HG02571 (cell line): ENCODE measurements at regions not wholly inside any gene's neighbourhood (a gene's known extent, or its start where the extent isn't known, plus 50 kb on each side); places are given as distances from the start of the nearest gene placed in this dataset.

ENCODE experiments used
- ATAC-seq: cut with Tn5 transposase; IDR thresholded peaks from one replicate; pipeline ENCODE4 v1.9.1; 2021; ENCODE audit warnings: mild to moderate bottlenecking, moderate library complexity; ENCODE audit not compliant: unreplicated experiment

GRCh38 chr13:79749566-79749965, 268.6 kb downstream of the NDFIP2 start:
- no peak for ATAC-seq

- no peak for ATAC-seq
Measured at GRCh38 chr13:79745081-79745480, 264.1 kb downstream of the NDFIP2 start.

- no peak for ATAC-seq
Measured at GRCh38 chr13:79742923-79743322, 262.0 kb downstream of the NDFIP2 start.

- ATAC-seq, result no peak
Measured at GRCh38 chr13:79740991-79741390, 260.0 kb downstream of the NDFIP2 start.

GRCh38 chr13:79736356-79736755, 255.4 kb downstream of the NDFIP2 start:
- no peak for ATAC-seq

DNA sequence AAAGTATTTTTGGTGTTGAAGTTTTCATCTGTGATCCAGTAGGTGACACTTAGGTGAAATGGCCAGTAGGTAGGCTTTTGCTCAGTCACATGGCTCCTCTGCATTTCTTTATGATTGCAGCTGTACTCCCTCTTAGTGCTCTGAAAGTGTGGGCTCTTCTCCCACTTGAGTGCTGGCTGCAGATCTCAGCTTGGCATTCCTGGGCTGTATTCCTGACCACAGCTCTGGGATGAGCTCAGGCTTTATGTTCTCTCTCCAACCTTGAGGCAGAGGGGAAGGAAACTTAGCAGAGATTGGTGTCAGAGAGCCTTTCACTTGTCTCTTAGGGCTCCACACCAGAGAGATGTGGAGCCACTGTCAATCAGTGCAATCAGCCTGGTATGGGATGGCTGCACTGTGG, 254.3 kb downstream of the NDFIP2 start:
- ATAC-seq, result no peak

- ATAC-seq, result no peak
Measured at GRCh38 chr13:79727086-79727485, 246.1 kb downstream of the NDFIP2 start.

DNA sequence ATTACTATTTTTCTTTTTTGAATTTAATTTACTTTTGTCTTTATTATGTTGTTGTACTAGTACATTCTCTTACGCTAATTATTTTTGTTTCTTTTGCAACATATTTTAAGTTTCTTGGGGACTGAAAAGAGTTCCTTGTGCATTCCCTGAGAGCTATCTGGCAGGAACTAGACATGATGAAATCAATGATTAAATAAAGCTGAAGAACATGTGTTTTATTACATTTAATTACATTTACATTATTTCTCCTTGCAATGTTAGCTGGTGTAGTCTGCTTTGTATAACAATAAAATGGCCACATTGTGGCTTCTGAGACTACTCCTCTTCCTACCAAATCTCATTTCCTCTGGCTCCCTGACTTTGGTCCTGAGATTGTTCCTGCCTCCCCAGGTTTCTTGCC, 244.9 kb downstream of the NDFIP2 start:
- ATAC-seq, result no peak

DNA sequence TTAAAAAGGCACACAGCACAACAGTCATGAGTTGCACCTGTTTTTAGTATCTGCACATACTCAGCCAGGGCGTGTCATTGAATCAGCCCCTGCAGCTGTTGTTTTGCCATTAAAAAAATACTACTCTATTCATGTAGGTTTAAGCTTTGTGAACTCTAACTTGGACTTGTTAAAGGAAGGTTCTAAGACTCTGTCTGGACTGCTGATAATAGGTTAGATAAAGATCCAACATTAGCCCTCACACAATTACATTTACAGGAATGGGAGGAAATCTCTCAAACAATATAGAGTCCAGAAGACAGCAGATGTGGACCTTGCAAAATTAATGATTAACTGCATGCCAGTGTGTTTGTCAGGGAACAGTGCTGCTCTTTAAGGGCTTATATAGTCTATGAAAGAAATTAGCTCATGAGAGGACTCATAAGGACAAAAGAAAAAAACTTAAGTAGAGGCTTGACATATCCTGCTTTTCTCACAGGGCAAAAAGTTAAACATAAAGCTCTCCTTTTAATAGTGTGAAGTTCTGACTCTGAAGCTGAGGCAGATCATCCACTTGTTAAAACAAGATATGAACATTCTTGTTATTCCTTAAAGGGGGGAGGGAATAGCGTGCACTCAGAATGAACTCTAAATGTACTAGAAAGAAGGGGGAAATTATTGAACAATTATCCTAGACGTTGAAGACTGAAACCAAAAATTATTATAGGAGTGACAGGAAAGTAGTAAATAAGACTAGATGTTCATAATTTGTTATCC, 243.6 kb downstream of the NDFIP2 start:
- ATAC-seq, result no peak

DNA sequence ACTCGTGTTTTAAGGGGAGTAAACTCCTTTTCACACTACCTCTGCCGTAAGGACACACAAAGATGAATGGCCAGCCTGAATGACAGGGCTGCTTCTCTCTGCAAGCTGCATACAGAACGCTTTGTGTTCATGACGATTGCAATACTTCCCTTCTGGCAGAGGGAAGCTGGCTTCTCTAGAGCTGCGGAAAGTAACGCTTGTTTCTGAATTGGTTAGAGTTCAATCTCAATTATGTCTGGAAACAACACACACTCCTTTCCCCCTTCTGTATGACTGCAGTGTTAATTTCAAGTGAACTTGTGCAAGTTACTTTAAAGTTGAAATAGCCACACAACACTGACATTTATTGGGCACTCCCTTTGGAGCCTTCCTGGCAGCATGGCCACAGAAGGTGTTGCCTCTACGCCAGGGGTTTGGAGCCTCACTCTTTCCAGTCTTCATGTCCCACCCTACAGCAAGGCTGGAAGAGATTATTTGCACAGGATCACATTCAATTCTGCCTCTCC, 242.6 kb downstream of the NDFIP2 start:
- no peak for ATAC-seq

DNA sequence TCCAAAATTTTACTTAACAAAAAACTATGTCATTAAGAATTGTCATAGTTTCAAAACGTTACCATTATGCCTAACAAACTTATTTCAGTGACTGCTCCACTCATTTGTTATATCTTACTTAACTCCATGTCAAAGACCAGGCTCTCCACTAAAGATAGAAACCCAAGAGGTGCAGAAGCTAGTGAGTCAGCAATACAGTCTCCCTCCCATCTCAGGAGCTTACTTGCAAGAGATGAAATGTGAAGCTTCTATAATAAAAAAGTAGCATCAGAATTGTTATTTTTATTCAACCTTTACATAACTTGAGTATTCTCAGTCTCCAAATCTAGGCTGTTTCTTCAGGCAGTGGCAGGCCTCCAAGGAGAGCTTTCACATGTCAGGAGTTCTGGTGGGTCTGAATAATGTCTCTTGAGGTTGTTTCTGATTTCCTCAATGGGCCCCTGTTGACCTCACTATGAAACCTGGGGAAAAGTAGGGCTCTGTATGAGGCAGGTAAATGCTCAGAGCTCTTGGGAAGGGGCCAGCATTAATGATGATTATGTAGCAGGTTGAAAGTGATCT, 242.0 kb downstream of the NDFIP2 start:
- ATAC-seq, result no peak

DNA sequence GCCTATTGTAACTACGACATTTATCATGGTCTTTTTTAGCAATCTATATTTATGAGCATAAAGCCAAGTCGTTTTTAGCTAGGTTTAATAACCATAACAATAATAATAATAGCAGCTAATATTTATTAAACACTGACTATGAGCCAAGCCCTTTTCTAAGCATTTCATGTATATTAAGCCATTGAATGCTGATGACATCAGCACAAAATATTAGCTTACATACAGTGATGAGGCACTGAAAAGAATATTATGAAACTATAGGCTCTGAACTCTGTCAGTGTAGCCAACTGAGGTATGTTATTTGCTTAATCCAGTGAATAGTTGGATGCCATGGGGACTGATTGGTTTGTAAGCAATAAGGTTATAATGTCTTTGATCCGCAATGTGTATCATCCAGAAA, 235.2 kb downstream of the NDFIP2 start:
- no peak for ATAC-seq

- ATAC-seq, result no peak
Measured at GRCh38 chr13:79711631-79712030, 230.7 kb downstream of the NDFIP2 start.

- ATAC-seq, result no peak
Measured at GRCh38 chr13:79710376-79710775, 229.4 kb downstream of the NDFIP2 start.

DNA sequence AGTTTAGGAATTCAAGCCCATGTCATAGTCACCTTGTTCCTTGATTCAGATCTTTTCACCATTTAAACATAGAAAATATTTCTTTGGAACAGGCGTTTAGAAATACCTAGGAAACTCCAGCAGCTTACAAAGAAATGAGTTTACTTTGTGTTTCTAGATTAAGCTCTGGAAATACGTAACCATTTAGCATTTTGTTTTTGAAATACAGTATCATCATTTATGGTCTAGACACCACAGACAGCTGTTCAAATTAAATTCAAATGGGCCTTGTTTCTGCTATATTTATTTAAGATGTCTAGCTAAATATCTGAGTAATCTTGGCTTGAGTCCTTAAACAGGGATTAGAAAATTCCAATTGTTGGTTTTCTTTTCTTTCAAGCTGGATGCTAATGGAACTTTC, 228.5 kb downstream of the NDFIP2 start:
- ATAC-seq, result no peak

DNA sequence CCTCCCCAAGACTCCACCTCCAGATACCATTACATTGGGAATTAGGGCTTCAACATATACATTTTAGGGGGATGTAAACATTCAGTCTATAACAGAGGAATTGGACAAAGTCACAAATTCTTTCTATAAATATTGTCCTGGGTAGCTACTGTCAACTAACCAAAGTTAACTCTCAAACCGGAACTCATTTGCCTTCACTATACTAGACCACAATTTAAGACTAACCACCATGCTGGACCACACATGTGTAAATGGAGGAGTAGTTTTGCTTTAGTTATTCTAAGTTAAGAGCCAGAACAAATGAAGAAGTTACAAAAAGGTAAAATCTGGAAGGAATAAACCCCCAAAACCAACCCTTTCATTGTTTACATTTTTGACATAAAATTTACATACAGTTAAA, 222.8 kb downstream of the NDFIP2 start:
- ATAC-seq, result no peak

- no peak for ATAC-seq
Measured at GRCh38 chr13:79695754-79696153, 214.8 kb downstream of the NDFIP2 start.

DNA sequence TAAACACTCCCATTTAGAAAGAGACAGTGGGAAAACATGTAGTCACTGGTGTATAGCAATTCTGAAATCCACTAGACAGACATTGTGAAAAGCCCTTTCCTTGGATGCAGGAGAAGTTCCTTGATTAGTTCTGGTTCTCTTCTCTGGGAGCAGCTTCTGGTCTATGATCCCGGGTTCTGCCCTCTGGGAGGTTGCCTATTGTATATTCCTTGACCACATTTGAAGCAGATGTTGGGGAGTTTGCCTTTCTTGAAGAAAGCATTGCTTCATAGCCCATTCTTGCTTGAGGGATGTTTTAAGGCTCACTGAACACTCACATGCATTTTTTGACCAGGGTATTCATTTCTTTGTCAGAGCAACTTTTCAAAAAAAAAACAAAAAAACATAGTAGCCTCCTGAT, 211.9 kb downstream of the NDFIP2 start:
- ATAC-seq, result no peak

- ATAC-seq, result no peak
Measured at GRCh38 chr13:79691826-79692225, 210.9 kb downstream of the NDFIP2 start.

DNA sequence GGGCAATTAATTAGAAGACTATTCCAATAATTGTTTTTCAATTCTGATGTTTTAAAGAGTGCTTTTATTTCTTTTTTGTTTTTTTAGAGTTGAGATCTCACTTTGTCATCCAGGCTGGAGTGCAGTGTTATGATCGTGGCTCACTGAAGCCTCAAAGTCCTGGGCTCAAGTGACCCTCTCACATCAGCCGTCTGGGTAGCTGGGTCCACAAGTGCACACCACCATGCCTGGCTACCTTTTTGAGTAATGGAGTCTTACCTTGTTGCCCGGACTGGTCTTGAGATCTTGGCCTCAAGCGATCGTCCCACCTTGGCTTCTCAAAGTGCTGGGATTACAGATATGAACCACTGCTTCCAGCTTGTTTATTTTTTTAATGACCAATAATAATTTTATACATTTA, 207.8 kb downstream of the NDFIP2 start:
- ATAC-seq, result no peak

DNA sequence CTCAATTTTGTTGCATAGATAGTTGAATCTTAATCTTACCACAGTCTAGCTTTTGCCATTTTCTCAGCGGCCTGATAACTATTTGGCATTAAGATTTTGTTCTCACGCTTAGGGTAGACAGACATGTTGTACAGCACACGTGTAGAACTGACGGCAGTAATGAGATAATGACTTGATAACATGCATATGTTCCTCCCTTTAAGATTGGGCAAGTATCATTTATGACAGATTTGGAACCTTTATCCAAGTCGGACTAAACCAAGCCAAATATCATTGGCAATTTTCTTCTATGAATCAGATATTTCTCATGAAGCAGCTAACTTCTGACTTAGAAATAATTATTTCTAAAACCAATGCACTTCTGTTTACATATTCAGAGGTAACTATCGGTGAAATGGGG, 205.5 kb downstream of the NDFIP2 start:
- no peak for ATAC-seq

DNA sequence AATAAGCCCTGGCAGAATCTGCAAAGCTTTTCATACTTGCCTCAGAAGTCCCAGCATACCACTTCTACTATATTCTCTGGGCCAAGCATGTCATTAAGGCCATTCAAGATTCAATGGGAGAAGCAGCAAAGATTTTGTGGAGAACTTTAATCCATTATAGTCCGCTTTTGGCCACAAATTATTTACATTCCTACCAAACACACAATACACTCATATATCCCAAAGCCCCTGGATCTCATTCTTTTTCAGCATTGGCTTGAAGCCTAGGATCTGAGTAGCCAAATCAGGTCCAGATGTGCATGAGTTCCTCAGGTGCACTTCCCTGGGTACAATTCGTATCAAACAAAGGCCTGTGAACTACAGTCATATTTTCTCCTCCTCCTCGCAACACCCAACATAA, 203.4 kb downstream of the NDFIP2 start:
- ATAC-seq, result no peak

DNA sequence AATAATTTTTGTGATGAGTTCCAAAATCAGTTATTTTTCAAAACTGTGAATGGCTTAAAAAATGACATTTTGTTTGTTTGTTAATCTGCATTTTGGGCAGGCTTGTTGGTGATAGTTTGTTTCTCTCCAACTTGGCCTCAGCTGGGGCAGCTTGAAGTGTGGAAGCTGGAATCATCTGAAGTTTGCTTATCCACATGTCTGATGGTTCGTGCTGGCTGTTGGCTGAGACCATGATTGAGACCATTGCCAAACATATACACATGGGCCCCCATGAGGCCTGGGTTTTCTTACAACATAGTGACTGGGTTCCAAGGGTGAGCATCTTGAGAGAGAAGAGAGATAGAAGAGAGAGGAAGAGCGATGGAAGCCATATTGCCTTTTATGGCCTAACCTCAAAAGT, 201.2 kb downstream of the NDFIP2 start:
- no peak for ATAC-seq
